ENCODE measurements at regions not wholly inside any gene's neighbourhood (a gene's known extent, or its start where the extent isn't known, plus 50 kb on each side); places are given as distances from the start of the nearest gene placed in this dataset.

DNA sequence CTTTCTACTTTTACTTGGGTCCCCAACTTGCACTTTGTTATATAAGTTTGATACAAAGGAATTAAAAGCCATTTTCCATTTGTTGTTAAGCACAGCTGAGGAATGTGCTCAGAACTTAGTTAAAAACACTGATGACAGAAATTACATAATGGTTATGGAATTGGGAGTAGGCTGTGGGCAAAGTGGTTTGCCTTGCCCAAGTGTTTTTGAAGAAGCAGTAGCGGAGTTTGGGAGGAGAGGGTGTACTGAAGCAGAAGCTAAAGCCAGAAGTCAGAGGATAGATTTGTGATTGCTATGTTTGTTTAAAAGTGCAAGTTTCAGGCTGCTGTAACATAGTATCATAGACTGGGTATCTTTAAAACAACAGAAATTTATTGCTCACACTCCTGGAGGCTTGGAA, 391.8 kb downstream of the DUSP10 start:
- no peak for DNase-seq (ENCODE audit: low read depth in 6 of 9, low spot score in 9 of 9)
- Histone ChIP-seq H3K9me3 (ENCODE audit: control insufficient read depth in 2 of 2, insufficient read depth in 1 of 2, low read length in 1 of 2) (no peaks in the 10 kb centered on the region), H3K4me3 (ENCODE audit: low read length in 2 of 2) (no peak overlapping the region), H3K36me3 (ENCODE audit: control insufficient read depth in 2 of 2, insufficient read depth in 2 of 2, low read length in 1 of 2) (no peaks in the 10 kb centered on the region), H3K27ac (ENCODE audit: low read depth in 1 of 2, low read length in 1 of 2) (no peak overlapping the region), H3K4me1 (ENCODE audit: control insufficient read depth in 2 of 2, insufficient read depth in 2 of 2, low read length in 2 of 2) (no peaks in the 10 kb centered on the region), H3K27me3 (ENCODE audit: control insufficient read depth in 2 of 2, insufficient read depth in 1 of 2, low read length in 1 of 2) (no peaks in the 10 kb centered on the region)
- WGBS, result 92% methylated on average over 1 of the region's 1 CpG

DNA sequence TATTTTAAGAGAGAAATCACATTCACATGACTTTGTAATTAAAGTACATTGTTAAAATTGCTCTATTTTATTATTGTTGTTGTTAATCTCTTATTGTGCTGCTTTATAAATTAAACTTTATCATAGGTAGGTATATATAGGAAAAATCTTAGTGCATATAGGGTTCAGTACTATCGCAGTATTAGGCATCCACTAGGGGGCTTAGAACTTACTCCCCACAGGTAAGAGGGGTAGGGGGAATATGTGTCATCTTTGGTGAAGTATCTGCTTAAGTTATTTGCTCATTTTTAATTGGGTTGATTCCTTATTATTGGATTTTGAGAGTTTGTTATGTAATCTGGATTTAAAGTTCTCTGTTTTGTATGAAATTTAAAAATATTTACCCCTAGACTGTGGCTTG, 385.2 kb downstream of the DUSP10 start:
- WGBS, result 100% methylated on average over 1 of the region's 1 CpG
- Histone ChIP-seq H3K9me3 (ENCODE audit: control insufficient read depth in 2 of 2, insufficient read depth in 1 of 2, low read length in 1 of 2) (no peaks in the 10 kb centered on the region), H3K27ac (ENCODE audit: low read depth in 1 of 2, low read length in 1 of 2) (no peak overlapping the region), H3K36me3 (ENCODE audit: control insufficient read depth in 2 of 2, insufficient read depth in 2 of 2, low read length in 1 of 2) (no peaks in the 10 kb centered on the region), H3K27me3 (ENCODE audit: control insufficient read depth in 2 of 2, insufficient read depth in 1 of 2, low read length in 1 of 2) (no peaks in the 10 kb centered on the region), H3K4me3 (ENCODE audit: low read length in 2 of 2) (no peak overlapping the region), H3K4me1 (ENCODE audit: control insufficient read depth in 2 of 2, insufficient read depth in 2 of 2, low read length in 2 of 2) (no peaks in the 10 kb centered on the region)
- no peak for DNase-seq (ENCODE audit: low read depth in 6 of 9, low spot score in 9 of 9)

DNA sequence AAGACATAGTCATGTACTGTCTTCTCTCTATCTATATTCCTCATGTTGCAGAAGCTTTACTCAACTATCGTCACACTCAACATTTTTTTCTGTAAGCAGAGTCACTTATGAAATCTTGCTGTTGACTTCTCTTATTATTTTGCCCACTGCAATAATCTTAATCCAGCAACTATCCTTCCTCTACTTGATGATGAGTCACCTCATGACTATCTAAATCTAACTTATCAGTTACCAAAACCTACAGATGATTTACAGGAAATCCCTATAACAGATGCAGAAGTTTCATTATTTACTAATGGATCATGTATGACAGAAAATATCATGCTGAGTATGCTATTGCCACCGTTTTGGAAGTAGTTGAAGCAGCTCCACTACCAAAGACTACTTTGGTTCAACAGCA, 378.9 kb downstream of the DUSP10 start:
- DNase-seq (ENCODE audit: low read depth in 6 of 9, low spot score in 9 of 9), result no peak
- Histone ChIP-seq H3K27ac (ENCODE audit: low read depth in 1 of 2, low read length in 1 of 2) (no peak overlapping the region), H3K4me1 (ENCODE audit: control insufficient read depth in 2 of 2, insufficient read depth in 2 of 2, low read length in 2 of 2) (no peaks in the 10 kb centered on the region), H3K27me3 (ENCODE audit: control insufficient read depth in 2 of 2, insufficient read depth in 1 of 2, low read length in 1 of 2) (no peaks in the 10 kb centered on the region), H3K9me3 (ENCODE audit: control insufficient read depth in 2 of 2, insufficient read depth in 1 of 2, low read length in 1 of 2) (no peaks in the 10 kb centered on the region), H3K36me3 (ENCODE audit: control insufficient read depth in 2 of 2, insufficient read depth in 2 of 2, low read length in 1 of 2) (no peaks in the 10 kb centered on the region), H3K4me3 (ENCODE audit: low read length in 2 of 2) (no peak overlapping the region)
- 86% methylated on average over 2 of the region's 2 CpGs for WGBS

DNA sequence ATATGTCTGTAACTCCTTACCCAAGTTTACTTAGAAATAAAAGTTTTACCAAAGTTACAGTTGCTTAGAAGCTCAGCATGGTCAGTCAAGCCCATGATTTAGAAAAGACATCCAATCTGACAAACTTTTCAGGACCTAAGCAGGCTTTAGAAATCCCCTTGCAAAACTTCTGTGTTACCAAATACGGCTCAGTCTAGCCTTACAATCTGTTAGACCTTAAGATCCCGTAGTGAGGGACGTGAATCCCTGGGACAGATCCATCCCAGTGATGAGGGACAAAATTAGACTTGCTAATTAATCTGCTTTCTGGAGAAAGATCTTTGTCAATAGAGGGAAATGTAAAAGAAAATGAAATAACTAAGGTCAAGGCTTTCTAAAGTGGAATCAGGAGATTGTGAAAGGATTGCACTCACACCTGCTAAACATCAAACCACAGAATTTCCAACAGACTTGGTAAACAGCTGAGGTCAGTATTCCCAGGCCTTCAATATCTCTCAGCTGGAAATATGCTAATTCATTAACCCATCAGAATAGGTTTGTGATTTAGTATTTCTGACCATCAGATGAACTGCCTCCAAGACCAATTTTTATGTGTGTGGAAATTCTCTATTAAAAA, 375.3 kb downstream of the DUSP10 start:
- DNase-seq (ENCODE audit: low read depth in 6 of 9, low spot score in 9 of 9), result no peak
- no peaks in the 10 kb centered on the region for H3K27me3 ChIP-seq (ENCODE audit: control insufficient read depth in 2 of 2, insufficient read depth in 1 of 2, low read length in 1 of 2)
- 97% methylated on average over 3 of the region's 3 CpGs for WGBS
- H3K36me3 ChIP-seq (ENCODE audit: control insufficient read depth in 2 of 2, insufficient read depth in 2 of 2, low read length in 1 of 2), result no peaks in the 10 kb centered on the region
- H3K27ac ChIP-seq (ENCODE audit: low read depth in 1 of 2, low read length in 1 of 2), result no peak overlapping the region
- H3K9me3 ChIP-seq (ENCODE audit: control insufficient read depth in 2 of 2, insufficient read depth in 1 of 2, low read length in 1 of 2), result no peaks in the 10 kb centered on the region
- H3K4me1 ChIP-seq (ENCODE audit: control insufficient read depth in 2 of 2, insufficient read depth in 2 of 2, low read length in 2 of 2), result no peaks in the 10 kb centered on the region
- no peak overlapping the region for H3K4me3 ChIP-seq (ENCODE audit: low read length in 2 of 2)

DNA sequence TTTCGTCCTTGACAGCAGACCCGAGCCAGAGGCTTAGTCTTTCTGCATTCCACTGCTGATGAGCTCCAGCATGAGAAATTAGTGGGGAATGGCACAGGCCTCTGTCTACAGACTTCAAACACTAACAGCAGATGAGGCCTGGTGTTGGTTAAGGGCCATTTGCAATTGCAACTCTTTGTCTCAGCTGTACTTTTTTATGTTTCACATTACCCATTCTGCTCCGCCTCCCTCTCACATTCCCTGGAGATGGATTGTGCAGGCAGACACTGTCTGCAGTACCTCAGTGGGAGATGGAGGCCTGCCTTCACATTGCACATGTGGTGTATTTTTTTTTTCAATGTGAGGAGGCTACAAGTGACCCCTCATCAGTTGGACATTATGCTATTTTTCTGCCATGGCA, 370.2 kb downstream of the DUSP10 start:
- no peak overlapping the region for H3K4me3 ChIP-seq (ENCODE audit: low read length in 2 of 2)
- no peaks in the 10 kb centered on the region for H3K36me3 ChIP-seq (ENCODE audit: control insufficient read depth in 2 of 2, insufficient read depth in 2 of 2, low read length in 1 of 2)
- no peaks in the 10 kb centered on the region for H3K27me3 ChIP-seq (ENCODE audit: control insufficient read depth in 2 of 2, insufficient read depth in 1 of 2, low read length in 1 of 2)
- H3K4me1 ChIP-seq (ENCODE audit: control insufficient read depth in 2 of 2, insufficient read depth in 2 of 2, low read length in 2 of 2), result no peaks in the 10 kb centered on the region
- no peak overlapping the region for H3K27ac ChIP-seq (ENCODE audit: low read depth in 1 of 2, low read length in 1 of 2)
- 92% methylated on average over 3 of the region's 3 CpGs for WGBS
- DNase-seq (ENCODE audit: low read depth in 6 of 9, low spot score in 9 of 9), result no peak
- H3K9me3 ChIP-seq (ENCODE audit: control insufficient read depth in 2 of 2, insufficient read depth in 1 of 2, low read length in 1 of 2), result no peaks in the 10 kb centered on the region

DNA sequence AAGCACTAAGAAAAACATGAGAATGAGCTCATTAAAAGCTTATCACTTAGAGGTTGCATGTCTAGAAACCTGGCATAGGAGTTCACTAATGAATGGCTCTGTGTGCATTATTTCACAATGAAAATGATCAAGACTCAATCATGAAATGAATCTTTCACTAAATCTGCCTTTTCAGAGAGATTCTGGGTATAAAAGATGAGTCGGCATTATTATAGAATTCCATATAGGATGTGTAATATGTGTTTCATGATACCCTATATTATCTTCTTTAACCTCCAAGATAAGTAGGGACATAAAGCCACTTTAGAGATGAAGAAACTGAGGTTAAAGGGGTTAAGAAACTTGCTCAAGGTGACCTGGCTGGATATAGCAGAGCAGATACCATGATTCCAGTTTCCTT, 368.1 kb downstream of the DUSP10 start:
- no peaks in the 10 kb centered on the region for H3K9me3 ChIP-seq (ENCODE audit: control insufficient read depth in 2 of 2, insufficient read depth in 1 of 2, low read length in 1 of 2)
- H3K4me3 ChIP-seq (ENCODE audit: low read length in 2 of 2), result no peak overlapping the region
- 96% methylated on average over 1 of the region's 1 CpG for WGBS
- no peaks in the 10 kb centered on the region for H3K27me3 ChIP-seq (ENCODE audit: control insufficient read depth in 2 of 2, insufficient read depth in 1 of 2, low read length in 1 of 2)
- H3K4me1 ChIP-seq (ENCODE audit: control insufficient read depth in 2 of 2, insufficient read depth in 2 of 2, low read length in 2 of 2), result no peaks in the 10 kb centered on the region
- no peaks in the 10 kb centered on the region for H3K36me3 ChIP-seq (ENCODE audit: control insufficient read depth in 2 of 2, insufficient read depth in 2 of 2, low read length in 1 of 2)
- H3K27ac ChIP-seq (ENCODE audit: low read depth in 1 of 2, low read length in 1 of 2), result no peak overlapping the region
- no peak for DNase-seq (ENCODE audit: low read depth in 6 of 9, low spot score in 9 of 9)

DNA sequence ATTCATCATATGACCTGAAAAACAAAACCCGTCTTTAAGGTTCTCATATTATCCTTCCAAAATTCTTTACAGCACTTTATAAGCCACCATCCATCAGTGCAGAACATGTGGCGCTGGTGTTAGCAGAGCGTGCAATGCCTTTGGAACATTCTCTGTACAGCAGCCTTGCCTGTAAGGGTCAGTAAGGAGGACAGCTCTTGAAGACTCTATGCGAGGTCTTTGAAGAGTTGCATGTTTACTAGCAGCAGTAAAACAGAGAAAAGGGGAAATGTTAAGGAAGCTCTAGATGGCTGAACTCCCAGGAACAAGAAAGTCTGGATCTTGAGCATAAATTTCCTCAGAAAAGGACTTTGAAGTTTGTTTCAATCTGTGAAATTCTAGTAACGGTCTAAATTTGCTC, 365.6 kb downstream of the DUSP10 start:
- Histone ChIP-seq H3K36me3 (ENCODE audit: control insufficient read depth in 2 of 2, insufficient read depth in 2 of 2, low read length in 1 of 2) (no peaks in the 10 kb centered on the region), H3K27ac (ENCODE audit: low read depth in 1 of 2, low read length in 1 of 2) (no peak overlapping the region), H3K27me3 (ENCODE audit: control insufficient read depth in 2 of 2, insufficient read depth in 1 of 2, low read length in 1 of 2) (no peaks in the 10 kb centered on the region), H3K4me1 (ENCODE audit: control insufficient read depth in 2 of 2, insufficient read depth in 2 of 2, low read length in 2 of 2) (no peaks in the 10 kb centered on the region), H3K9me3 (ENCODE audit: control insufficient read depth in 2 of 2, insufficient read depth in 1 of 2, low read length in 1 of 2) (no peaks in the 10 kb centered on the region), H3K4me3 (ENCODE audit: low read length in 2 of 2) (no peak overlapping the region)
- WGBS, result 93% methylated on average over 5 of the region's 5 CpGs
- DNase-seq (ENCODE audit: low read depth in 6 of 9, low spot score in 9 of 9), result no peak

DNA sequence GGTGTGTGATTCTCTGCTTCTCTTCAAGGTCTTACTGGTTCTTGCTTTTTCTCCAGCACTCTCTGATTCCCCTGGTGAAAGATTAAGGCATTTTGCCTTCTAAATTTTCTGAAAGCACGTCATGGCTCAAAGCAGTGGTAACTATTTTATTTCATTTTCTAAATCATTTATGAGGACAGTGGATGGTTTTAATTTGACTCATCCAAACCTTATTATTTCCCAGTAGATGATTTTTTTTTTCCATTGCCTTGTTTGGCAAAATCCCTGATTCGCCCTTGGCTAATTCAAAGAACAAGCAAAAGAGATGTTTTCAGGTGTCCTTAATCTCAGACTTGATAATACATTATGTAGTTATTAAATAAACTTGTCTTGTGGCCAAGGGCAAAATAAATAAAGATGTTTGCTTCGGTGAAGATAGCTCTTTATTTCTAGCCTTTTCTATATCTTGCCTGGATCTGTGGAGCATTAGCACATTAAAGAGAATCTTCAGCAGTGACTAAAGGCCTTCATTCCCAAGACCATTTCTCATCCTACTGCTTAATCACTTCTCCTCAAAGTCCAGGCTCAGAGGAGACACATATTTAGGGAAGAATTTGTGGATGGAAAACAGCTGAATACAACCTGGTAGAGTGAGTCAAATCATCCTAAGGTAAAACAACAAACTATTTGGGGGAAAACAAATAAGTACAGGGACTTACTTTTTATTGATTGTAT, 359.8 kb downstream of the DUSP10 start:
- no peaks in the 10 kb centered on the region for H3K27me3 ChIP-seq (ENCODE audit: control insufficient read depth in 2 of 2, insufficient read depth in 1 of 2, low read length in 1 of 2)
- H3K4me1 ChIP-seq (ENCODE audit: control insufficient read depth in 2 of 2, insufficient read depth in 2 of 2, low read length in 2 of 2), result no peaks in the 10 kb centered on the region
- H3K4me3 ChIP-seq (ENCODE audit: low read length in 2 of 2), result no peak overlapping the region
- no peaks in the 10 kb centered on the region for H3K9me3 ChIP-seq (ENCODE audit: control insufficient read depth in 2 of 2, insufficient read depth in 1 of 2, low read length in 1 of 2)
- H3K27ac ChIP-seq (ENCODE audit: low read depth in 1 of 2, low read length in 1 of 2), result no peak overlapping the region
- 94% methylated on average over 3 of the region's 3 CpGs for WGBS
- DNase-seq (ENCODE audit: low read depth in 6 of 9, low spot score in 9 of 9), result no peak
- H3K36me3 ChIP-seq (ENCODE audit: control insufficient read depth in 2 of 2, insufficient read depth in 2 of 2, low read length in 1 of 2), result no peaks in the 10 kb centered on the region

DNA sequence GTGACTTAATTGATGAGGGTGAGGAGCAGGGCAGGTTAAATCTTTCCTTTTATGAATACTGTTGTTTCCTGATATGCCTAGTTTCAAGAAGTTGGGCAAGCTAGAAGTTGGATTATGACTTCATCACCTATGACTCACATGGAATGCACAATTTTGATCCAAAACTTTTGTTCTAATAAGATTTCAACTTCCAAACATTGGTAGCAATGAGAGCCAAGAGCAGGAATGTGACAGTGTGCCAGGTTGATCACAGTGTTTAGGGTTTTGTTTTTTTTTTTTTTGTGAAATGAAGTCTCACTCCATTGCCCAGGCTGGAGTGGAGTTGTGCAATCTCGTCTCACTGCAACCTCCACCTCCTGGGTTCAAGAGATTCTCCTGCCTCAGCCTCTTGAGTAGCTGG, 349.4 kb downstream of the DUSP10 start:
- no peaks in the 10 kb centered on the region for H3K9me3 ChIP-seq (ENCODE audit: control insufficient read depth in 2 of 2, insufficient read depth in 1 of 2, low read length in 1 of 2)
- H3K4me3 ChIP-seq (ENCODE audit: low read length in 2 of 2), result no peak overlapping the region
- 96% methylated on average over 1 of the region's 1 CpG for WGBS
- no peak for DNase-seq (ENCODE audit: low read depth in 6 of 9, low spot score in 9 of 9)
- no peak overlapping the region for H3K27ac ChIP-seq (ENCODE audit: low read depth in 1 of 2, low read length in 1 of 2)
- peaks cover 0 to 3% of the 10 kb centered on the region in 2 donors for H3K4me1 ChIP-seq (ENCODE audit: control insufficient read depth in 2 of 2, insufficient read depth in 2 of 2, low read length in 2 of 2)
- H3K27me3 ChIP-seq (ENCODE audit: control insufficient read depth in 2 of 2, insufficient read depth in 1 of 2, low read length in 1 of 2), result no peaks in the 10 kb centered on the region
- H3K36me3 ChIP-seq (ENCODE audit: control insufficient read depth in 2 of 2, insufficient read depth in 2 of 2, low read length in 1 of 2), result no peaks in the 10 kb centered on the region
